Activated CD8-positive, alpha-beta T cell treated with anti-CD3 and anti-CD28 coated beads, Interleukin-2, amount 10 ng/mL, durations not matched to agents 7 days and 5 days (primary cell): ENCODE measurements at regions not wholly inside any gene's neighbourhood (a gene's known extent, or its start where the extent isn't known, plus 50 kb on each side); places are given as distances from the start of the nearest gene placed in this dataset.

ENCODE experiments used
- ATAC-seq: fragments of 150-1000 bp; cut with Tn5 transposase; one replicate; pipeline ENCODE4 v1.10.0; 2021; ENCODE audit warnings: moderate library complexity
- CTCF ChIA-PET: fragments of 350-600 bp; sonication (Branson Sonifier 250); formaldehyde crosslinking; loops from one replicate; lab custom pipeline; 2021; ENCODE audit warnings: antibody characterized with exemption; lab: Charles Lee
- POLR2A ChIA-PET: fragments of 350-600 bp; sonication (Branson Sonifier 250); formaldehyde crosslinking; loops from one replicate; lab custom pipeline; 2021; ENCODE audit warnings: antibody characterized with exemption; lab: Charles Lee
- DNase-seq: peaks from one replicate; pipeline ENCODE4 v3.0.0-alpha.2; 2020
- H3K27ac Mint-ChIP-seq: one replicate; pipeline ENCODE4 v1.8.0; 2021; ENCODE audit warnings: mild to moderate bottlenecking, mixed read lengths
- H3K27me3 Mint-ChIP-seq: one replicate; pipeline ENCODE4 v1.8.0; 2021; ENCODE audit warnings: low read depth, mixed read lengths
- H3K36me3 Mint-ChIP-seq: one replicate; pipeline ENCODE4 v1.8.0; 2021; ENCODE audit warnings: low read depth, mixed read lengths
- H3K4me1 Mint-ChIP-seq: one replicate; pipeline ENCODE4 v1.8.0; 2021; ENCODE audit warnings: low read depth, mixed read lengths
- H3K4me3 Mint-ChIP-seq: one replicate; pipeline ENCODE4 v1.8.0; 2021; ENCODE audit warnings: mild to moderate bottlenecking, mixed read lengths
- H3K9me3 Mint-ChIP-seq: one replicate; pipeline ENCODE4 v1.8.0; 2022; ENCODE audit warnings: mixed read lengths; ENCODE audit not compliant: insufficient read depth

GRCh38 chr11:112650527-112650926 lies 310.7 kb upstream of the NCAM1 start:
- no peak overlapping the region for H3K4me3 Mint-ChIP-seq
- POLR2A ChIA-PET, result no interaction called here
- H3K9me3 Mint-ChIP-seq, result no peaks in the 10 kb centered on the region
- no peak overlapping the region for H3K27ac Mint-ChIP-seq
- no peak for DNase-seq
- peaks cover 2% of the 10 kb centered on the region for H3K27me3 Mint-ChIP-seq
- H3K36me3 Mint-ChIP-seq, result no peaks in the 10 kb centered on the region
- CTCF ChIA-PET, result interaction anchor here (1.1 kb wide), 1 partner anchor 8 kb away, joined by 3 read pairs; no protein-coding TSS in a partner anchor
- H3K4me1 Mint-ChIP-seq, result no peaks in the 10 kb centered on the region
- no peak for ATAC-seq

- Mint-ChIP-seq H3K27ac (no peak overlapping the region), H3K9me3 (no peaks in the 10 kb centered on the region), H3K27me3 (peaks cover 2% of the 10 kb centered on the region), H3K4me1 (no peaks in the 10 kb centered on the region), H3K36me3 (no peaks in the 10 kb centered on the region), H3K4me3 (no peak overlapping the region)
- no peak for ATAC-seq
- ChIA-PET CTCF (interaction anchor here (1.1 kb wide), 1 partner anchor 9 kb away, joined by 3 read pairs; no protein-coding TSS in a partner anchor), POLR2A (no interaction called here)
- no peak for DNase-seq
Measured at GRCh38 chr11:112651386-112651785, 309.8 kb upstream of the NCAM1 start.

- ATAC-seq, result no peak
- DNase-seq, result no peak
- CTCF ChIA-PET, result no interaction called here
- peaks cover 2% of the 10 kb centered on the region for H3K27me3 Mint-ChIP-seq
- no peak overlapping the region for H3K4me3 Mint-ChIP-seq
- POLR2A ChIA-PET, result no interaction called here
- no peaks in the 10 kb centered on the region for H3K9me3 Mint-ChIP-seq
- no peaks in the 10 kb centered on the region for H3K4me1 Mint-ChIP-seq
- no peak overlapping the region for H3K27ac Mint-ChIP-seq
- H3K36me3 Mint-ChIP-seq, result no peaks in the 10 kb centered on the region
Measured at GRCh38 chr11:112652786-112653390, 308.3 kb upstream of the NCAM1 start.

- no peak for DNase-seq
- H3K4me3 Mint-ChIP-seq, result no peak overlapping the region
- H3K9me3 Mint-ChIP-seq, result no peaks in the 10 kb centered on the region
- ChIA-PET CTCF (no interaction called here), POLR2A (no interaction called here)
- H3K36me3 Mint-ChIP-seq, result no peaks in the 10 kb centered on the region
- H3K27ac Mint-ChIP-seq, result no peak overlapping the region
- no peaks in the 10 kb centered on the region for H3K4me1 Mint-ChIP-seq
- H3K27me3 Mint-ChIP-seq, result peaks cover 2% of the 10 kb centered on the region
- ATAC-seq, result no peak
Measured at GRCh38 chr11:112655371-112655770, 305.8 kb upstream of the NCAM1 start.

GRCh38 chr11:112656772-112657428 lies 304.3 kb upstream of the NCAM1 start:
- CTCF ChIA-PET, result no interaction called here
- Mint-ChIP-seq H3K4me1 (no peaks in the 10 kb centered on the region), H3K27me3 (peaks cover 3% of the 10 kb centered on the region), H3K27ac (no peak overlapping the region), H3K4me3 (no peak overlapping the region), H3K36me3 (no peaks in the 10 kb centered on the region), H3K9me3 (no peaks in the 10 kb centered on the region)
- DNase-seq, result no peak
- POLR2A ChIA-PET, result no interaction called here
- ATAC-seq, result no peak

GRCh38 chr11:112658431-112658878 lies 302.8 kb upstream of the NCAM1 start:
- no peaks in the 10 kb centered on the region for H3K36me3 Mint-ChIP-seq
- POLR2A ChIA-PET, result no interaction called here

GRCh38 chr11:112661146-112661545 lies 300.1 kb upstream of the NCAM1 start:
- Mint-ChIP-seq H3K9me3 (no peaks in the 10 kb centered on the region), H3K27me3 (peaks cover 6% of the 10 kb centered on the region), H3K4me1 (no peaks in the 10 kb centered on the region), H3K36me3 (no peaks in the 10 kb centered on the region), H3K4me3 (no peak overlapping the region), H3K27ac (no peak overlapping the region)
- ChIA-PET POLR2A (no interaction called here), CTCF (no interaction called here)
- DNase-seq (no peak), ATAC-seq (no peak)

More at GRCh38 chr11:112658431-112658878, 302.8 kb upstream of the NCAM1 start:
- Mint-ChIP-seq H3K4me1 (no peaks in the 10 kb centered on the region), H3K9me3 (no peaks in the 10 kb centered on the region), H3K27me3 (peaks cover 6% of the 10 kb centered on the region), H3K27ac (no peak overlapping the region), H3K4me3 (no peak overlapping the region)
- ATAC-seq, result no peak
- CTCF ChIA-PET, result no interaction called here
- DNase-seq, result no peak

- Mint-ChIP-seq H3K4me1 (no peaks in the 10 kb centered on the region), H3K36me3 (no peaks in the 10 kb centered on the region), H3K9me3 (no peaks in the 10 kb centered on the region), H3K27me3 (peaks cover 6% of the 10 kb centered on the region), H3K27ac (no peak overlapping the region), H3K4me3 (no peak overlapping the region)
- no peak for DNase-seq
- POLR2A ChIA-PET, result no interaction called here
- ATAC-seq, result no peak
- CTCF ChIA-PET, result no interaction called here
Measured at GRCh38 chr11:112661571-112661970, 299.6 kb upstream of the NCAM1 start.

- H3K27me3 Mint-ChIP-seq, result peaks cover 6% of the 10 kb centered on the region
- no peaks in the 10 kb centered on the region for H3K36me3 Mint-ChIP-seq
- H3K4me1 Mint-ChIP-seq, result no peaks in the 10 kb centered on the region
- ATAC-seq (no peak), DNase-seq (no peak)
- CTCF ChIA-PET, result no interaction called here
- no peaks in the 10 kb centered on the region for H3K9me3 Mint-ChIP-seq
- H3K27ac Mint-ChIP-seq, result no peak overlapping the region
- POLR2A ChIA-PET, result no interaction called here
- no peak overlapping the region for H3K4me3 Mint-ChIP-seq
Measured at GRCh38 chr11:112662554-112662953, 298.7 kb upstream of the NCAM1 start.

GRCh38 chr11:112663947-112664634 lies 297.1 kb upstream of the NCAM1 start:
- H3K27ac Mint-ChIP-seq, result no peak overlapping the region
- no peaks in the 10 kb centered on the region for H3K4me1 Mint-ChIP-seq
- no peak for DNase-seq
- ATAC-seq, result no peak
- no peak overlapping the region for H3K4me3 Mint-ChIP-seq
- CTCF ChIA-PET, result no interaction called here
- POLR2A ChIA-PET, result no interaction called here
- H3K36me3 Mint-ChIP-seq, result no peaks in the 10 kb centered on the region
- H3K27me3 Mint-ChIP-seq, result peaks cover 6% of the 10 kb centered on the region
- no peaks in the 10 kb centered on the region for H3K9me3 Mint-ChIP-seq

GRCh38 chr11:112665291-112665690 lies 295.9 kb upstream of the NCAM1 start:
- ChIA-PET POLR2A (no interaction called here), CTCF (no interaction called here)
- Mint-ChIP-seq H3K4me1 (no peaks in the 10 kb centered on the region), H3K4me3 (no peak overlapping the region), H3K27ac (no peak overlapping the region), H3K27me3 (peaks cover 6% of the 10 kb centered on the region), H3K9me3 (no peaks in the 10 kb centered on the region), H3K36me3 (no peaks in the 10 kb centered on the region)
- no peak for DNase-seq
- no peak for ATAC-seq

GRCh38 chr11:112666253-112666652 lies 295.0 kb upstream of the NCAM1 start:
- H3K36me3 Mint-ChIP-seq, result no peaks in the 10 kb centered on the region
- POLR2A ChIA-PET, result no interaction called here
- no peak for ATAC-seq
- no peak overlapping the region for H3K27ac Mint-ChIP-seq
- no peaks in the 10 kb centered on the region for H3K9me3 Mint-ChIP-seq
- peaks cover 6% of the 10 kb centered on the region for H3K27me3 Mint-ChIP-seq
- DNase-seq, result no peak
- no peak overlapping the region for H3K4me3 Mint-ChIP-seq
- CTCF ChIA-PET, result no interaction called here
- no peaks in the 10 kb centered on the region for H3K4me1 Mint-ChIP-seq
